ENCODE measurements at regions not wholly inside any gene's neighbourhood (a gene's known extent, or its start where the extent isn't known, plus 50 kb on each side); places are given as distances from the start of the nearest gene placed in this dataset.

DNA sequence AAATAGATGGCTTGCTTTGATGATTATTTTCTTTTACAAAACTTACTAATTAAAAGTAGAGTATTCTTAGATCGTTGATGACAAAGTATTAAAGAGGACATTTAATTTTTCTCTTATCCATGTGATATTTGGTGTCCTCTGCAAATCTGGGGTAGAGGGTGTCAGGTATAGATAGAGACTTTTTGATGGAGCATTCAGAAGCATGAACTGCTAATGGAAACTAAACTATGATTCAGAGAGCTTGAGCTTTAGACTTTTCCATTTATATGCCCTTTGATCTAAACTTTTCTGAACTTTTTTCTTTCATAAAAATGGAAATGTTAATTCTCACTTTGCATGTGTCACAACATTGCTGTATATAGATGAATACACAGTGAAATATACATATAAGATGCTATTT lies 619.7 kb downstream of the PLCL1 start:
- DNase-seq (ENCODE audit: low read depth), result no peak
- TF ChIP-seq, protein P1, sequence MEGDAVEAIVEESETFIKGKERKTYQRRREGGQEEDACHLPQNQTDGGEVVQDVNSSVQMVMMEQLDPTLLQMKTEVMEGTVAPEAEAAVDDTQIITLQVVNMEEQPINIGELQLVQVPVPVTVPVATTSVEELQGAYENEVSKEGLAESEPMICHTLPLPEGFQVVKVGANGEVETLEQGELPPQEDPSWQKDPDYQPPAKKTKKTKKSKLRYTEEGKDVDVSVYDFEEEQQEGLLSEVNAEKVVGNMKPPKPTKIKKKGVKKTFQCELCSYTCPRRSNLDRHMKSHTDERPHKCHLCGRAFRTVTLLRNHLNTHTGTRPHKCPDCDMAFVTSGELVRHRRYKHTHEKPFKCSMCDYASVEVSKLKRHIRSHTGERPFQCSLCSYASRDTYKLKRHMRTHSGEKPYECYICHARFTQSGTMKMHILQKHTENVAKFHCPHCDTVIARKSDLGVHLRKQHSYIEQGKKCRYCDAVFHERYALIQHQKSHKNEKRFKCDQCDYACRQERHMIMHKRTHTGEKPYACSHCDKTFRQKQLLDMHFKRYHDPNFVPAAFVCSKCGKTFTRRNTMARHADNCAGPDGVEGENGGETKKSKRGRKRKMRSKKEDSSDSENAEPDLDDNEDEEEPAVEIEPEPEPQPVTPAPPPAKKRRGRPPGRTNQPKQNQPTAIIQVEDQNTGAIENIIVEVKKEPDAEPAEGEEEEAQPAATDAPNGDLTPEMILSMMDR (conservative IDR thresholded peaks at IDR 0.05; ENCODE audit: low read depth, low read length), result no peak
- H3K4me3 ChIP-seq (ENCODE audit: low read length), result no peak overlapping the region

DNA sequence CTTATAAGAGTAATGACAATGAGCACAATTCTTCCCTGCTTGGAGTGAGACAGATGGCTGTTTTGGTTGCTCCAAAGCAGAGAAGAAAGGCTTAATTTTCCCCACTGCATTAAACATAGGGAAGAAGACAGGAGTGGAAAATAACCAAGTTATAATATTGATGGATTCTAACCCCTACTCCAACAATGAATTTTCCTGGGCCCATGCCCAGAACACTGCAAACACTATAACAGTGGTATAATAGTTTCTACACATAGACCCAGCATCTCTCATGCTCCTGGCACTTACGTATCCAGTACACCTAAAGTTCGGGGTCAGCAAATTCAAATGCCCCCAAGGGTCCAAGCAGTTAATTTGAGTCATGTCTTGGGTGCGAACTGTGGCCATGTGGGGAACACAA lies 613.4 kb downstream of the PLCL1 start:
- no peak overlapping the region for H3K4me3 ChIP-seq (ENCODE audit: low read length)
- TF ChIP-seq, protein P1 (conservative IDR thresholded peaks at IDR 0.05; ENCODE audit: low read depth, low read length), result no peak

DNA sequence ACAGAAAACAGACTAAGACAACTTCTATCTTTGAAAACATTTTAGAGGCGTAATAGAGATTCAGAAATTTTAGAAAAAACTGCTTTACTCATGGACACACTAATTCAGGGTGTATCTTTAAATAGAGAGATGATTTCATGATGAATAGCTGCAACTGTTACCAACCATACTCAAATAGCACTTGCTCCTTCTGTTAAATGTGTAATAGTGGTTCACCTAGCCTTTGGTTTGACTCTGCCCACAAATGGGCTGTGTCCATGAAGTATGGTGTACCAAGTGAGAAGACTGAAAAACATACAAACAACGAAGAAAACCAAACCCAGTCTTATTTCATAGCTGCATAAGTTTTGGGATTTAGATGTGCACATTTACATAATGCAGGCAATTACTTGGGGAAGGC lies 610.6 kb downstream of the PLCL1 start:
- TF ChIP-seq, protein P1 (conservative IDR thresholded peaks at IDR 0.05; ENCODE audit: low read depth, low read length), result no peak
- H3K4me3 ChIP-seq (ENCODE audit: low read length), result no peak overlapping the region
- DNase-seq (ENCODE audit: low read depth), result no peak

More for the DNA sequence above, 613.4 kb downstream of the PLCL1 start:
- no peak for DNase-seq (ENCODE audit: low read depth)

DNA sequence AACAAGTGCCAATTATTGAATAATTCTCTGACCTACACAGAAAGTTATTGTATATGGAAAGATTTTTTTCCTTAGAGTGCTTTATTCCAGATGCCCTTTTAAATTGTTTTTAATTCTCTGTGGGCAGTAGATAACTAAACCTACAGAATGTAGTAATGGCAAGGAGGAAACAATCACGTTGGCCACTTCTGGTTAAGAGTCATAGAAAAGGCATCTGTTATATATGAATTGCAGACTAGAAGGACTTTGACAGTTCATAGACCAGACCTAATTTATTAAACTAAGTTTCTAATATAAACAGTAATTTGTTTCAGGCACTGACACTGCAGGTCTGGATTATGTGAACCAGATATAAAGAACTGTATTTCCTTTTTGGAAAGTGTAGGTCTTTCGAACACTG lies 607.5 kb downstream of the PLCL1 start:
- TF ChIP-seq, protein P1 (conservative IDR thresholded peaks at IDR 0.05; ENCODE audit: low read depth, low read length), result no peak
- no peak for DNase-seq (ENCODE audit: low read depth)
- no peak overlapping the region for H3K4me3 ChIP-seq (ENCODE audit: low read length)

DNA sequence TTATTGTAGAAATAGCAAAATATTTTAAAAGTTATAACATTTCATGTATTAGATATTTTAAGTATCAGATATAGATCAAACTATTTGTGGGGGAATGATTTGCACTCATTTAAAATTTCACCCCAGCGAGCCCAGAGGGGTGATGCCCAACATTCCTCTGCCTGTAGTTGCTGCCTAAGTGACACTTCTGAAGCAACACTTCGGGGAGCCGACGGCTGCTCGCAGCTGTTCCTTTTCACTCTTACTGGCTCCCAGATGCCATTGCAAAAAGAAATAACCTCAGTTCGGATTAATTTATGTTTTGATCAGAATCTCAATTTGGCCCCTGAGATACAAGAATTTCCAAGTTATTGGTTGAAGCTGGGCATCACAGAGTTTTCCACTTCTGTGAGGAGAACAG lies 603.8 kb downstream of the PLCL1 start:
- H3K4me3 ChIP-seq (ENCODE audit: low read length), result no peak overlapping the region
- TF ChIP-seq, protein P1 (conservative IDR thresholded peaks at IDR 0.05; ENCODE audit: low read depth, low read length), result no peak
- DNase-seq (ENCODE audit: low read depth), result no peak

DNA sequence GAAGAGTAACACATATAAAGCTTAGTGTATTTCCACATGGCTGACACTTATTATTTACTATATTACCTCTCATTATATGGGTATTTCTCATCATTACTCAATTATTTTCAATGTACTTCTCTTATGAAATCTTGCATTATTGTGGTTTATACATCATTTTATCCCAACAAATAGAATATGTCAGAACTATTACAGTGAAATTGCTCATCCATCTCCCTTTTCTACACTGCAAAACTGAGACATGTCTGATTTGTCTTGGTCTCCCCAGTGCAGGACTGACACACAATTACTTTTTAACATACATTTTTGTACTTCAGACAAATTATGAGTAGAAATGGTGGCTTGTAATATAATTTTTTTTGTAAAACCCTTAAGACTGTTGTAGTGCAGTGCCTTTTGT lies 600.9 kb downstream of the PLCL1 start:
- DNase-seq (ENCODE audit: low read depth), result no peak
- no peak overlapping the region for H3K4me3 ChIP-seq (ENCODE audit: low read length)
- TF ChIP-seq, protein P1 (conservative IDR thresholded peaks at IDR 0.05; ENCODE audit: low read depth, low read length), result no peak

DNA sequence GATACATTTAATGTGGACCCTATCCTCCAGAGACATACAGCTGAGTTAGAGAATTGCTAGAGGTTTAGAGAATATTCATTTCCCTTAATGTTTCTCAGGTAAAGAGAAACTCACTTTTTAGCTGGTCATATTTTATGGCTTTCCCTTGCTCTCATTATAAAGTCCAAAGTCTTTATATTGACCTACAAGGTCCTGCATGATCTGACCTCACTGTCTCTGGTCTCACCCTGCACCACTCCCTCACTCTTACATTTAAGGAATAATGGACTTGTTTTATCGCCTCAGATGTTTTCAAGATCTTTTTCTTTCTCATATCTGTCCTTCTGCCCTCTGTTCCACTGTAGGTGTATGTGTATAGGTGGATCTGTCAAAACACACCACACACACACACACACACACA lies 597.3 kb downstream of the PLCL1 start:
- no peak for DNase-seq (ENCODE audit: low read depth)
- no peak overlapping the region for H3K4me3 ChIP-seq (ENCODE audit: low read length)
- TF ChIP-seq, protein P1 (conservative IDR thresholded peaks at IDR 0.05; ENCODE audit: low read depth, low read length), result no peak

Measured in retinal pigment epithelial cell (primary cell).